Fibroblast of skin of right quadriceps (primary cell): ENCODE measurements at regions not wholly inside any gene's neighbourhood (a gene's known extent, or its start where the extent isn't known, plus 50 kb on each side); places are given as distances from the start of the nearest gene placed in this dataset.

Source experiments
- DNase-seq: peaks from one replicate; pipeline ENCODE4 v3.0.0-alpha.2; 2013

- DNase-seq, result peak; percentile 61
Measured at GRCh38 chr4:126957556-126957955, 675.2 kb upstream of the INTU start.

GRCh38 chr4:126957987-126958386, 674.8 kb upstream of the INTU start:
- no peak for DNase-seq

- DNase-seq, result no peak
Measured at GRCh38 chr4:126958482-126958881, 674.3 kb upstream of the INTU start.

GRCh38 chr4:126959056-126959745, 673.6 kb upstream of the INTU start:
- DNase-seq, result no peak

GRCh38 chr4:126960760-126961159, 672.0 kb upstream of the INTU start:
- no peak for DNase-seq

- DNase-seq, result no peak
Measured at GRCh38 chr4:126961661-126962060, 671.1 kb upstream of the INTU start.

- no peak for DNase-seq
Measured at GRCh38 chr4:126965877-126966276, 666.9 kb upstream of the INTU start.

GRCh38 chr4:126969360-126970235, 663.2 kb upstream of the INTU start:
- peak; percentile 21 for DNase-seq

GRCh38 chr4:126973201-126973600, 659.6 kb upstream of the INTU start:
- no peak for DNase-seq

- no peak for DNase-seq
Measured at GRCh38 chr4:126976850-126977632, 655.7 kb upstream of the INTU start.

GRCh38 chr4:126986005-126986404, 646.8 kb upstream of the INTU start:
- DNase-seq, result no peak

- peak; percentile 59 for DNase-seq
Measured at GRCh38 chr4:126986828-126987227, 645.9 kb upstream of the INTU start.

GRCh38 chr4:126991965-126992364, 640.8 kb upstream of the INTU start:
- no peak for DNase-seq

GRCh38 chr4:126992910-126993309, 639.8 kb upstream of the INTU start:
- DNase-seq, result no peak

GRCh38 chr4:126993351-126993750, 639.4 kb upstream of the INTU start:
- DNase-seq, result no peak

GRCh38 chr4:126995235-126995634, 637.5 kb upstream of the INTU start:
- no peak for DNase-seq

- DNase-seq, result no peak
Measured at GRCh38 chr4:127000110-127000509, 632.6 kb upstream of the INTU start.

GRCh38 chr4:127000846-127001245, 631.9 kb upstream of the INTU start:
- DNase-seq, result no peak

- DNase-seq, result no peak
Measured at GRCh38 chr4:127001933-127002332, 630.8 kb upstream of the INTU start.

GRCh38 chr4:127006446-127006877, 626.3 kb upstream of the INTU start:
- no peak for DNase-seq

- DNase-seq, result peak; percentile 5
Measured at GRCh38 chr4:127007305-127007704, 625.5 kb upstream of the INTU start.

- peak; percentile 87 for DNase-seq
Measured at GRCh38 chr4:127012549-127012948, 620.2 kb upstream of the INTU start.

- DNase-seq, result no peak
Measured at GRCh38 chr4:127015667-127016117, 617.1 kb upstream of the INTU start.
